NB4 (cell line): ENCODE measurements at regions not wholly inside any gene's neighbourhood (a gene's known extent, or its start where the extent isn't known, plus 50 kb on each side); places are given as distances from the start of the nearest gene placed in this dataset.

ENCODE experiments used
- DNase-seq: peaks from one replicate; pipeline ENCODE4 v3.0.0; 2010; ENCODE audit warnings: low read depth
- H3K4me3 ChIP-seq: one replicate; pipeline ENCODE4 v1.5.1; 2011; ENCODE audit warnings: mild to moderate bottlenecking, low read depth, low read length, moderate library complexity
- CTCF ChIP-seq: IDR thresholded peaks from one replicate; pipeline ENCODE4 v1.5.1; 2012; ENCODE audit warnings: low read depth, low read length
- MAX ChIP-seq: IDR thresholded peaks from 2 replicates; pipeline ENCODE4 v1.6.1; 2011; ENCODE audit warnings: low read depth, low read length
- MYC ChIP-seq: IDR thresholded peaks from 2 replicates; pipeline ENCODE4 v1.6.1; 2011; ENCODE audit warnings: low read depth, low read length
- POLR2A ChIP-seq: IDR thresholded peaks from 2 replicates; pipeline ENCODE4 v1.6.1; 2011; ENCODE audit warnings: mild to moderate bottlenecking; ENCODE audit not compliant: insufficient read length; ENCODE audit errors: extremely low read depth

GRCh38 chr10:111277661-111278060 is 200.8 kb downstream of the ADRA2A start:
- DNase-seq: no peak
- TF ChIP-seq CTCF: no peak
- TF ChIP-seq MAX: no peak
- no peak for TF ChIP-seq POLR2A
- no peak for TF ChIP-seq MYC
- H3K4me3 ChIP-seq: no peak overlapping the region

- no peak overlapping the region for H3K4me3 ChIP-seq
- DNase-seq: no peak
- TF ChIP-seq POLR2A (no peak), CTCF (no peak), MAX (no peak), MYC (no peak)
Measured at GRCh38 chr10:111278266-111278665, 201.4 kb downstream of the ADRA2A start.

GRCh38 chr10:111281516-111281915 is 204.7 kb downstream of the ADRA2A start:
- DNase-seq: peak; percentile 22
- no peak overlapping the region for H3K4me3 ChIP-seq
- TF ChIP-seq CTCF (peak; percentile 29), MYC (no peak)

- TF ChIP-seq CTCF (no peak), MYC (no peak), MAX (no peak), POLR2A (no peak)
- no peak overlapping the region for H3K4me3 ChIP-seq
- no peak for DNase-seq
Measured at GRCh38 chr10:111289461-111289860, 212.6 kb downstream of the ADRA2A start.

- no peak for DNase-seq
- H3K4me3 ChIP-seq: no peak overlapping the region
- no peak for TF ChIP-seq POLR2A
- no peak for TF ChIP-seq MYC
- TF ChIP-seq CTCF: no peak
- no peak for TF ChIP-seq MAX
Measured at GRCh38 chr10:111290649-111291048, 213.8 kb downstream of the ADRA2A start.

GRCh38 chr10:111295788-111296187 is 219.0 kb downstream of the ADRA2A start:
- TF ChIP-seq POLR2A: no peak
- TF ChIP-seq MYC: no peak
- TF ChIP-seq CTCF: no peak
- no peak for TF ChIP-seq MAX
- H3K4me3 ChIP-seq: no peak overlapping the region
- no peak for DNase-seq
